ENCODE measurements at regions not wholly inside any gene's neighbourhood (a gene's known extent, or its start where the extent isn't known, plus 50 kb on each side); places are given as distances from the start of the nearest gene placed in this dataset.

DNA sequence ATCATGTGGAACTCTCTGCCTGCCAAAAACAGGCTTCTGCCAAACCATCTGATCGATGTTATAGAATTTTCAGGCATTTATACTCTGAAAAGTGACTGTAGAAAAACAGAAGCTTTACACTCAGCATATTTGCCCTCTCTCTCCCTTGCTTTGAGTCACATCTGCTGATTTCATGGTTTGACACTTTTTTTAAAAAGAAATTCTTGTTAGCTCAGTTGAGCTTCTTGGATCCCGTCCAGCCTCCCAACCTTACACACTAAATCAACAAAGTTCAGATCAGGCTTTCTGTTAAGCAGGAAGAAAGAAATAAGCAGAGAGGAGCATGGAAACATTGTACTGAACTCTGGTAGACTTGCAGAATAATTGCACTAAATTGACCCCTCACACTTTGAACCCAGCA is 193.6 kb upstream of the SEL1L start:
- TF ChIP-seq, protein P1, sequence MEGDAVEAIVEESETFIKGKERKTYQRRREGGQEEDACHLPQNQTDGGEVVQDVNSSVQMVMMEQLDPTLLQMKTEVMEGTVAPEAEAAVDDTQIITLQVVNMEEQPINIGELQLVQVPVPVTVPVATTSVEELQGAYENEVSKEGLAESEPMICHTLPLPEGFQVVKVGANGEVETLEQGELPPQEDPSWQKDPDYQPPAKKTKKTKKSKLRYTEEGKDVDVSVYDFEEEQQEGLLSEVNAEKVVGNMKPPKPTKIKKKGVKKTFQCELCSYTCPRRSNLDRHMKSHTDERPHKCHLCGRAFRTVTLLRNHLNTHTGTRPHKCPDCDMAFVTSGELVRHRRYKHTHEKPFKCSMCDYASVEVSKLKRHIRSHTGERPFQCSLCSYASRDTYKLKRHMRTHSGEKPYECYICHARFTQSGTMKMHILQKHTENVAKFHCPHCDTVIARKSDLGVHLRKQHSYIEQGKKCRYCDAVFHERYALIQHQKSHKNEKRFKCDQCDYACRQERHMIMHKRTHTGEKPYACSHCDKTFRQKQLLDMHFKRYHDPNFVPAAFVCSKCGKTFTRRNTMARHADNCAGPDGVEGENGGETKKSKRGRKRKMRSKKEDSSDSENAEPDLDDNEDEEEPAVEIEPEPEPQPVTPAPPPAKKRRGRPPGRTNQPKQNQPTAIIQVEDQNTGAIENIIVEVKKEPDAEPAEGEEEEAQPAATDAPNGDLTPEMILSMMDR (IDR thresholded peaks at IDR 0.05; ENCODE audit: low read length) = no peak
- no peak for TF ChIP-seq EZH2 (IDR thresholded peaks at IDR 0.05; ENCODE audit: borderline replicate concordance, low read length)
